ENCODE measurements at regions not wholly inside any gene's neighbourhood (a gene's known extent, or its start where the extent isn't known, plus 50 kb on each side); places are given as distances from the start of the nearest gene placed in this dataset.
A peak's percentile ranks its signal among the peaks of the same experiment; 100 is the strongest.

DNA sequence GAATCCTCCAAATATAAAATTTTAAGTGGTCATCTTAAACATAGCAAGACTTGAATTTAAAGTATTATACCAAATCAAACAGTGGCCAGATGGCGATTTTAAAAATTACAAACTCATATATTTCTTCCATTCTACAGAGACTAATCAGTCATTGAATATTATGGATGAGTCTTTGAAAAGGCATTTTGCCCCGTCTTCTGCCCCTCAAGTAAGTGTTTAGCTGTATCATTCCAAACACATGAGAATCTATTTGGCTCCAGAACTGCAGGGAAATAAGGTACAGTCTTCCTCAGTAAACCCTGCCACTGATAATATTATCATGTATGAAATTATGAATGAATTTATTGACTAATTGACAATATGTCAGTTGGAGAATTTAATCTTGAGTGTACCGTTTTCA lies 191.0 kb downstream of the SLC7A11 start (continued):
- TF ChIP-seq, protein P1, sequence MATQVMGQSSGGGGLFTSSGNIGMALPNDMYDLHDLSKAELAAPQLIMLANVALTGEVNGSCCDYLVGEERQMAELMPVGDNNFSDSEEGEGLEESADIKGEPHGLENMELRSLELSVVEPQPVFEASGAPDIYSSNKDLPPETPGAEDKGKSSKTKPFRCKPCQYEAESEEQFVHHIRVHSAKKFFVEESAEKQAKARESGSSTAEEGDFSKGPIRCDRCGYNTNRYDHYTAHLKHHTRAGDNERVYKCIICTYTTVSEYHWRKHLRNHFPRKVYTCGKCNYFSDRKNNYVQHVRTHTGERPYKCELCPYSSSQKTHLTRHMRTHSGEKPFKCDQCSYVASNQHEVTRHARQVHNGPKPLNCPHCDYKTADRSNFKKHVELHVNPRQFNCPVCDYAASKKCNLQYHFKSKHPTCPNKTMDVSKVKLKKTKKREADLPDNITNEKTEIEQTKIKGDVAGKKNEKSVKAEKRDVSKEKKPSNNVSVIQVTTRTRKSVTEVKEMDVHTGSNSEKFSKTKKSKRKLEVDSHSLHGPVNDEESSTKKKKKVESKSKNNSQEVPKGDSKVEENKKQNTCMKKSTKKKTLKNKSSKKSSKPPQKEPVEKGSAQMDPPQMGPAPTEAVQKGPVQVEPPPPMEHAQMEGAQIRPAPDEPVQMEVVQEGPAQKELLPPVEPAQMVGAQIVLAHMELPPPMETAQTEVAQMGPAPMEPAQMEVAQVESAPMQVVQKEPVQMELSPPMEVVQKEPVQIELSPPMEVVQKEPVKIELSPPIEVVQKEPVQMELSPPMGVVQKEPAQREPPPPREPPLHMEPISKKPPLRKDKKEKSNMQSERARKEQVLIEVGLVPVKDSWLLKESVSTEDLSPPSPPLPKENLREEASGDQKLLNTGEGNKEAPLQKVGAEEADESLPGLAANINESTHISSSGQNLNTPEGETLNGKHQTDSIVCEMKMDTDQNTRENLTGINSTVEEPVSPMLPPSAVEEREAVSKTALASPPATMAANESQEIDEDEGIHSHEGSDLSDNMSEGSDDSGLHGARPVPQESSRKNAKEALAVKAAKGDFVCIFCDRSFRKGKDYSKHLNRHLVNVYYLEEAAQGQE (IDR thresholded peaks at IDR 0.05; ENCODE audit: unreplicated experiment): no peak
- TF ChIP-seq ZNF331 (CRISPR knock-in tag; IDR thresholded peaks at IDR 0.05; ENCODE audit: low read depth) (no peak), EZH2phosphoT487 (IDR thresholded peaks at IDR 0.05; ENCODE audit: unreplicated experiment) (no peak), NANOG (IDR thresholded peaks at IDR 0.05; ENCODE audit: borderline replicate concordance) (no peak), ZNF114 (CRISPR knock-in tag; IDR thresholded peaks at IDR 0.05) (no peak)
- TF ChIP-seq, protein P2, sequence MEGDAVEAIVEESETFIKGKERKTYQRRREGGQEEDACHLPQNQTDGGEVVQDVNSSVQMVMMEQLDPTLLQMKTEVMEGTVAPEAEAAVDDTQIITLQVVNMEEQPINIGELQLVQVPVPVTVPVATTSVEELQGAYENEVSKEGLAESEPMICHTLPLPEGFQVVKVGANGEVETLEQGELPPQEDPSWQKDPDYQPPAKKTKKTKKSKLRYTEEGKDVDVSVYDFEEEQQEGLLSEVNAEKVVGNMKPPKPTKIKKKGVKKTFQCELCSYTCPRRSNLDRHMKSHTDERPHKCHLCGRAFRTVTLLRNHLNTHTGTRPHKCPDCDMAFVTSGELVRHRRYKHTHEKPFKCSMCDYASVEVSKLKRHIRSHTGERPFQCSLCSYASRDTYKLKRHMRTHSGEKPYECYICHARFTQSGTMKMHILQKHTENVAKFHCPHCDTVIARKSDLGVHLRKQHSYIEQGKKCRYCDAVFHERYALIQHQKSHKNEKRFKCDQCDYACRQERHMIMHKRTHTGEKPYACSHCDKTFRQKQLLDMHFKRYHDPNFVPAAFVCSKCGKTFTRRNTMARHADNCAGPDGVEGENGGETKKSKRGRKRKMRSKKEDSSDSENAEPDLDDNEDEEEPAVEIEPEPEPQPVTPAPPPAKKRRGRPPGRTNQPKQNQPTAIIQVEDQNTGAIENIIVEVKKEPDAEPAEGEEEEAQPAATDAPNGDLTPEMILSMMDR (conservative IDR thresholded peaks at IDR 0.05; ENCODE audit: low read depth in 2 of 2): no peak

DNA sequence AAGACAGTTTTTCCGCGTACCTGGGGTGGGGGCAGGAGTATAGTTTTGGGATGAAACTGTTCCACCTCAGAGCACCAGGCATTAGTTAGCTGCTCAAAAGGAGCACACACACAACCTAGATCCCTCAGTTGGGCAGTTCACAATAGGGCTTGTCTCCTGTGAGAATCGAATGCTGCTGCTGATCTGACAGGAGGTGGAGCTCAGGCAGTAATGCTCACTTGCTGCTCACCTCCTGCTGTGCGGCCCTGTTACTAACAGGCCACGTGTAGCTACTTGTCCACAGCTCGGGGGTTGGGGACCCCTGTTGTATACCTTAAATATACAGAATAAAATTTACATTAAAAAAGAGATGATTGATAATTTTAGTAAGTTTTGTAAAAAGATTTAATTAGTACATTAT lies 191.5 kb downstream of the SLC7A11 start:
- no peaks in the 10 kb centered on the region for H3K79me2 ChIP-seq (replicated peaks; ENCODE audit: insufficient read depth)
- no peaks in the 10 kb centered on the region for H3K27me3 Mint-ChIP-seq (ENCODE audit: insufficient read depth, low read depth, poor library complexity)
- no peak overlapping the region for H3K27ac Mint-ChIP-seq
- H3K4me1 Mint-ChIP-seq: peaks cover 36% of the 10 kb centered on the region
- peaks cover 9% of the 10 kb centered on the region; the same call in 2 of the 3 replicates for H3K9me3 Mint-ChIP-seq
- peak; percentile 72 for ATAC-seq
- H3K27ac ChIP-seq (ENCODE audit: low read depth): no peak overlapping the region
- H3K27me3 ChIP-seq (ENCODE audit: insufficient read depth): no peaks in the 10 kb centered on the region
- TF ChIP-seq, protein P2 (conservative IDR thresholded peaks at IDR 0.05; ENCODE audit: low read depth in 2 of 2): peak in 1 of 2 experiments; percentile 13; a peak in 1 of 4 replicates
- TF ChIP-seq, protein P3, sequence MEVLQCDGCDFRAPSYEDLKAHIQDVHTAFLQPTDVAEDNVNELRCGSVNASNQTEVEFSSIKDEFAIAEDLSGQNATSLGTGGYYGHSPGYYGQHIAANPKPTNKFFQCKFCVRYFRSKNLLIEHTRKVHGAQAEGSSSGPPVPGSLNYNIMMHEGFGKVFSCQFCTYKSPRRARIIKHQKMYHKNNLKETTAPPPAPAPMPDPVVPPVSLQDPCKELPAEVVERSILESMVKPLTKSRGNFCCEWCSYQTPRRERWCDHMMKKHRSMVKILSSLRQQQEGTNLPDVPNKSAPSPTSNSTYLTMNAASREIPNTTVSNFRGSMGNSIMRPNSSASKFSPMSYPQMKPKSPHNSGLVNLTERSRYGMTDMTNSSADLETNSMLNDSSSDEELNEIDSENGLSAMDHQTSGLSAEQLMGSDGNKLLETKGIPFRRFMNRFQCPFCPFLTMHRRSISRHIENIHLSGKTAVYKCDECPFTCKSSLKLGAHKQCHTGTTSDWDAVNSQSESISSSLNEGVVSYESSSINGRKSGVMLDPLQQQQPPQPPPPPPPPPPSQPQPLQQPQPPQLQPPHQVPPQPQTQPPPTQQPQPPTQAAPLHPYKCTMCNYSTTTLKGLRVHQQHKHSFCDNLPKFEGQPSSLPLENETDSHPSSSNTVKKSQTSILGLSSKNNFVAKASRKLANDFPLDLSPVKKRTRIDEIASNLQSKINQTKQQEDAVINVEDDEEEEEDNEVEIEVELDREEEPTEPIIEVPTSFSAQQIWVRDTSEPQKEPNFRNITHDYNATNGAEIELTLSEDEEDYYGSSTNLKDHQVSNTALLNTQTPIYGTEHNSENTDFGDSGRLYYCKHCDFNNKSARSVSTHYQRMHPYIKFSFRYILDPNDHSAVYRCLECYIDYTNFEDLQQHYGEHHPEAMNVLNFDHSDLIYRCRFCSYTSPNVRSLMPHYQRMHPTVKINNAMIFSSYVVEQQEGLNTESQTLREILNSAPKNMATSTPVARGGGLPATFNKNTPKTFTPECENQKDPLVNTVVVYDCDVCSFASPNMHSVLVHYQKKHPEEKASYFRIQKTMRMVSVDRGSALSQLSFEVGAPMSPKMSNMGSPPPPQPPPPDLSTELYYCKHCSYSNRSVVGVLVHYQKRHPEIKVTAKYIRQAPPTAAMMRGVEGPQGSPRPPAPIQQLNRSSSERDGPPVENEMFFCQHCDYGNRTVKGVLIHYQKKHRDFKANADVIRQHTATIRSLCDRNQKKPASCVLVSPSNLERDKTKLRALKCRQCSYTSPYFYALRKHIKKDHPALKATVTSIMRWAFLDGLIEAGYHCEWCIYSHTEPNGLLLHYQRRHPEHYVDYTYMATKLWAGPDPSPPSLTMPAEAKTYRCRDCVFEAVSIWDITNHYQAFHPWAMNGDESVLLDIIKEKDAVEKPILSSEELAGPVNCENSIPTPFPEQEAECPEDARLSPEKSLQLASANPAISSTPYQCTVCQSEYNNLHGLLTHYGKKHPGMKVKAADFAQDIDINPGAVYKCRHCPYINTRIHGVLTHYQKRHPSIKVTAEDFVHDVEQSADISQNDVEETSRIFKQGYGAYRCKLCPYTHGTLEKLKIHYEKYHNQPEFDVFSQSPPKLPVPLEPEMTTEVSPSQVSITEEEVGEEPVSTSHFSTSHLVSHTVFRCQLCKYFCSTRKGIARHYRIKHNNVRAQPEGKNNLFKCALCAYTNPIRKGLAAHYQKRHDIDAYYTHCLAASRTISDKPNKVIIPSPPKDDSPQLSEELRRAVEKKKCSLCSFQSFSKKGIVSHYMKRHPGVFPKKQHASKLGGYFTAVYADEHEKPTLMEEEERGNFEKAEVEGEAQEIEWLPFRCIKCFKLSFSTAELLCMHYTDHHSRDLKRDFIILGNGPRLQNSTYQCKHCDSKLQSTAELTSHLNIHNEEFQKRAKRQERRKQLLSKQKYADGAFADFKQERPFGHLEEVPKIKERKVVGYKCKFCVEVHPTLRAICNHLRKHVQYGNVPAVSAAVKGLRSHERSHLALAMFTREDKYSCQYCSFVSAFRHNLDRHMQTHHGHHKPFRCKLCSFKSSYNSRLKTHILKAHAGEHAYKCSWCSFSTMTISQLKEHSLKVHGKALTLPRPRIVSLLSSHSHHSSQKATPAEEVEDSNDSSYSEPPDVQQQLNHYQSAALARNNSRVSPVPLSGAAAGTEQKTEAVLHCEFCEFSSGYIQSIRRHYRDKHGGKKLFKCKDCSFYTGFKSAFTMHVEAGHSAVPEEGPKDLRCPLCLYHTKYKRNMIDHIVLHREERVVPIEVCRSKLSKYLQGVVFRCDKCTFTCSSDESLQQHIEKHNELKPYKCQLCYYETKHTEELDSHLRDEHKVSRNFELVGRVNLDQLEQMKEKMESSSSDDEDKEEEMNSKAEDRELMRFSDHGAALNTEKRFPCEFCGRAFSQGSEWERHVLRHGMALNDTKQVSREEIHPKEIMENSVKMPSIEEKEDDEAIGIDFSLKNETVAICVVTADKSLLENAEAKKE (CRISPR knock-in tag; IDR thresholded peaks at IDR 0.05): no peak
- no peaks in the 10 kb centered on the region for H3K9me2 ChIP-seq (ENCODE audit: insufficient read depth)
- H3K4me2 ChIP-seq: no peak overlapping the region
- peaks cover 41% of the 10 kb centered on the region for H3K4me1 ChIP-seq (ENCODE audit: insufficient read depth)
- no peaks in the 10 kb centered on the region for H3F3A ChIP-seq (replicated peaks; ENCODE audit: low read depth)
- H4K20me1 ChIP-seq (replicated peaks; ENCODE audit: insufficient read depth): no peaks in the 10 kb centered on the region
- no peaks in the 10 kb centered on the region for H3K36me3 ChIP-seq (ENCODE audit: insufficient read depth)
- H3K36me3 Mint-ChIP-seq (ENCODE audit: low read depth): peaks cover 6% of the 10 kb centered on the region; the same call in 2 of the 3 replicates
- no peak overlapping the region for H3K4me3 Mint-ChIP-seq
- peak; percentile 51 for DNase-seq (ENCODE audit: low spot score)
- no peak overlapping the region for H3K4me3 ChIP-seq
- H2AFZ ChIP-seq: no peak overlapping the region
